PFSK-1 (cell line): ENCODE measurements at regions not wholly inside any gene's neighbourhood (a gene's known extent, or its start where the extent isn't known, plus 50 kb on each side); places are given as distances from the start of the nearest gene placed in this dataset.

Experiments
- POLR2AphosphoS5 ChIP-seq: IDR thresholded peaks from 2 replicates; pipeline ENCODE4 v1.6.1; 2012; ENCODE audit warnings: low read depth, mild to moderate bottlenecking, control low read depth, low read length, moderate library complexity
- TAF1 ChIP-seq: IDR thresholded peaks from 2 replicates; pipeline ENCODE4 v1.6.1; 2012; ENCODE audit warnings: low read length, control low read depth, borderline replicate concordance; ENCODE audit not compliant: insufficient read depth
- TF ChIP-seq, protein P1 (sequence below), 2 experiments: IDR thresholded peaks; 2 replicates each; pipeline versions ENCODE4 v1.6.1 to v1.8.0; 2011 to 2012; ENCODE audit warnings: low read depth in 2 of 2, low read length in 2 of 2, control low read depth in 1 of 2, inconsistent platforms in 1 of 2, mild to moderate bottlenecking in 1 of 2, moderate library complexity in 1 of 2; ENCODE audit not compliant: insufficient read depth in 1 of 2

DNA sequence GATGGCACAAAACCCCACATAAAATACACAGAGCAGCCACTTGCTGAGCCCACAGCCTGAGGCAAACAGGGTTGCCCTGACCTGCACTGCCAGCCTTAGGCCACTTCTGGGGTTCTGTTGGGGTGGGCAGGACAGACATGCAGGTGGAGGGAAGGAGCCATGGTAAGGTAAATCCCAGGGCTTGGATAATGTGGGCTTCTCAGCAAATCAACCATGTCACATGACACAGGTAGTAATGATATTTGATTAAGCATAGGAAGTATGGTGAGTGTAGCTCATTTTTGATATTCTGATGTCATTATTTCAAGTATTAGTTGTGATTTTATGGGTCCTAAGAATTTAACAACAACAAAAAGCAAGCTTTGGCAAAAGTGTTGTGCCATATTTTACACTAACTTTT, 124.6 kb downstream of the FOXA2 start:
- TF ChIP-seq TAF1, result no peak
- TF ChIP-seq, protein P1, sequence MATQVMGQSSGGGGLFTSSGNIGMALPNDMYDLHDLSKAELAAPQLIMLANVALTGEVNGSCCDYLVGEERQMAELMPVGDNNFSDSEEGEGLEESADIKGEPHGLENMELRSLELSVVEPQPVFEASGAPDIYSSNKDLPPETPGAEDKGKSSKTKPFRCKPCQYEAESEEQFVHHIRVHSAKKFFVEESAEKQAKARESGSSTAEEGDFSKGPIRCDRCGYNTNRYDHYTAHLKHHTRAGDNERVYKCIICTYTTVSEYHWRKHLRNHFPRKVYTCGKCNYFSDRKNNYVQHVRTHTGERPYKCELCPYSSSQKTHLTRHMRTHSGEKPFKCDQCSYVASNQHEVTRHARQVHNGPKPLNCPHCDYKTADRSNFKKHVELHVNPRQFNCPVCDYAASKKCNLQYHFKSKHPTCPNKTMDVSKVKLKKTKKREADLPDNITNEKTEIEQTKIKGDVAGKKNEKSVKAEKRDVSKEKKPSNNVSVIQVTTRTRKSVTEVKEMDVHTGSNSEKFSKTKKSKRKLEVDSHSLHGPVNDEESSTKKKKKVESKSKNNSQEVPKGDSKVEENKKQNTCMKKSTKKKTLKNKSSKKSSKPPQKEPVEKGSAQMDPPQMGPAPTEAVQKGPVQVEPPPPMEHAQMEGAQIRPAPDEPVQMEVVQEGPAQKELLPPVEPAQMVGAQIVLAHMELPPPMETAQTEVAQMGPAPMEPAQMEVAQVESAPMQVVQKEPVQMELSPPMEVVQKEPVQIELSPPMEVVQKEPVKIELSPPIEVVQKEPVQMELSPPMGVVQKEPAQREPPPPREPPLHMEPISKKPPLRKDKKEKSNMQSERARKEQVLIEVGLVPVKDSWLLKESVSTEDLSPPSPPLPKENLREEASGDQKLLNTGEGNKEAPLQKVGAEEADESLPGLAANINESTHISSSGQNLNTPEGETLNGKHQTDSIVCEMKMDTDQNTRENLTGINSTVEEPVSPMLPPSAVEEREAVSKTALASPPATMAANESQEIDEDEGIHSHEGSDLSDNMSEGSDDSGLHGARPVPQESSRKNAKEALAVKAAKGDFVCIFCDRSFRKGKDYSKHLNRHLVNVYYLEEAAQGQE (IDR thresholded peaks at IDR 0.05; ENCODE audit: insufficient read depth in 1 of 2, low read depth in 2 of 2, low read length in 2 of 2), result no peak
- TF ChIP-seq POLR2AphosphoS5, result no peak
